B cell (primary cell): ENCODE measurements at regions not wholly inside any gene's neighbourhood (a gene's known extent, or its start where the extent isn't known, plus 50 kb on each side); places are given as distances from the start of the nearest gene placed in this dataset.

Experiments used
- ATAC-seq: fragments of 200-7000 bp; cut with Tn5 transposase; one replicate; pipeline ENCODE4 v1.10.0; 2021; ENCODE audit warnings: low read depth, mild to moderate bottlenecking, moderate number of reproducible peaks, moderate library complexity
- CTCF ChIA-PET: fragments of 350-600 bp; sonication (Branson Sonifier 250); formaldehyde crosslinking; loops from one replicate; lab custom pipeline; 2021; ENCODE audit warnings: antibody characterized with exemption, inconsistent platforms; lab: Charles Lee
- POLR2A ChIA-PET: fragments of 350-600 bp; sonication (Branson Sonifier 250); formaldehyde crosslinking; loops from one replicate; lab custom pipeline; 2021; ENCODE audit warnings: antibody characterized with exemption; lab: Charles Lee
- DNase-seq: peaks from one replicate; pipeline ENCODE4 v3.0.0; 2013
- H2AFZ ChIP-seq: 2 replicates; pipeline ENCODE4 v1.6.1; 2012; ENCODE audit warnings: mild to moderate bottlenecking, low read depth, low read length; ENCODE audit not compliant: insufficient read depth, poor library complexity, severe bottlenecking
- H3K27ac ChIP-seq, 2 donors: 1 replicate in 1 of 2; 2 replicates in 1 of 2; pipeline ENCODE4 v1.5.1; 2012 to 2013; ENCODE audit warnings: low read length in 2 of 2, mild to moderate bottlenecking in 2 of 2, moderate library complexity in 1 of 2
- H3K27me3 ChIP-seq, 4 experiments: fragments of 200-600 bp in 1 of 4; sonication (generic) in 1 of 4; replicated peaks in 1 of 4; 1 replicate in 2 of 4; 2 replicates in 2 of 4; pipeline versions ENCODE4 v1.6.1 to v1.7.0; 2013 to 2016; ENCODE audit warnings: low read length in 3 of 4, mild to moderate bottlenecking in 2 of 4, mixed read lengths in 1 of 4, moderate library complexity in 1 of 4; ENCODE audit not compliant: insufficient read depth in 4 of 4, control insufficient read depth in 3 of 4; ENCODE audit errors: control extremely low read depth in 1 of 4
- H3K36me3 ChIP-seq, 2 experiments: replicated peaks in 1 of 2; 1 replicate in 1 of 2; 2 replicates in 1 of 2; pipeline versions ENCODE4 v1.6.1 to v1.7.1; 2013; ENCODE audit warnings: low read length in 1 of 2; ENCODE audit not compliant: insufficient read depth in 2 of 2, control insufficient read depth in 1 of 2; ENCODE audit errors: control extremely low read depth in 1 of 2, extremely low read depth in 1 of 2
- H3K4me1 ChIP-seq, 2 donors: fragments of 200-600 bp in 1 of 2; sonication (generic) in 1 of 2; 1 replicate in 1 of 2; 2 replicates in 1 of 2; pipeline versions ENCODE4 v1.5.1 to v1.6.1; 2013 to 2017; ENCODE audit warnings: low read length in 2 of 2; ENCODE audit not compliant: control insufficient read depth in 2 of 2, insufficient read depth in 2 of 2
- H3K4me2 ChIP-seq: replicated peaks from 2 replicates; pipeline ENCODE3; 2012; ENCODE audit warnings: mild to moderate bottlenecking, low read depth, low read length; ENCODE audit not compliant: poor library complexity, severe bottlenecking
- H3K4me3 ChIP-seq, 5 experiments: fragments of 200-600 bp in 1 of 5; sonication (generic) in 1 of 5; 1 replicate in 3 of 5; 2 replicates in 2 of 5; pipeline versions ENCODE4 v1.5.1 to v1.7.0; 2011 to 2016; ENCODE audit warnings: low read length in 4 of 5, mild to moderate bottlenecking in 4 of 5, low read depth in 2 of 5, control low read depth in 1 of 5, moderate library complexity in 1 of 5; ENCODE audit not compliant: insufficient read depth in 1 of 5; ENCODE audit errors: control extremely low read depth in 1 of 5, extremely low read depth in 1 of 5
- H3K79me2 ChIP-seq: fragments of 200-600 bp; sonication (generic); one replicate; pipeline ENCODE4 v1.6.0; 2016; ENCODE audit warnings: low read length; ENCODE audit not compliant: control insufficient read depth, insufficient read depth
- H3K9ac ChIP-seq: fragments of 200-600 bp; sonication (generic); 2 replicates; pipeline ENCODE4 v1.6.1; 2017; ENCODE audit warnings: mild to moderate bottlenecking, low read length, moderate library complexity
- H3K9me3 ChIP-seq, 3 donors: one replicate each; pipeline versions ENCODE4 v1.6.1 to v1.7.1; 2013; ENCODE audit warnings: low read length in 2 of 3; ENCODE audit not compliant: control insufficient read depth in 2 of 3, insufficient read depth in 1 of 3; ENCODE audit errors: control extremely low read depth in 1 of 3
- H4K20me1 ChIP-seq: 2 replicates; pipeline ENCODE4 v1.6.0; 2012; ENCODE audit warnings: mild to moderate bottlenecking, low read length; ENCODE audit not compliant: insufficient read depth, control insufficient read depth, poor library complexity, severe bottlenecking
- H3K27ac Mint-ChIP-seq: one replicate; pipeline ENCODE4 v1.8.0; 2021; ENCODE audit warnings: mixed read lengths
- H3K27me3 Mint-ChIP-seq: one replicate; pipeline ENCODE4 v1.8.0; 2021; ENCODE audit warnings: mixed read lengths
- H3K4me1 Mint-ChIP-seq: one replicate; pipeline ENCODE4 v1.8.0; 2021; ENCODE audit warnings: mixed read lengths
- H3K4me3 Mint-ChIP-seq: one replicate; pipeline ENCODE4 v1.8.0; 2021; ENCODE audit warnings: mixed read lengths
- H3K9me3 Mint-ChIP-seq: one replicate; pipeline ENCODE4 v1.8.0; 2022; ENCODE audit warnings: mixed read lengths; ENCODE audit not compliant: insufficient read depth
- CTCF ChIP-seq: fragments of 200-600 bp; IDR thresholded peaks from one replicate; pipeline ENCODE4 v1.8.0; 2022; ENCODE audit warnings: antibody characterized with exemption, mild to moderate bottlenecking
- EZH2 ChIP-seq: IDR thresholded peaks from 2 replicates; pipeline ENCODE4 v1.6.1; 2012; ENCODE audit warnings: borderline replicate concordance, low read depth, mild to moderate bottlenecking, moderate library complexity, low read length; ENCODE audit not compliant: insufficient read depth, poor library complexity, severe bottlenecking
- WGBS: methylation state at CpG from one replicate; pipeline ENCODE4 v1.1.5; 2013; ENCODE audit warnings: missing lambda C conversion rate; ENCODE audit not compliant: insufficient coverage; 5-methylcytosine and 5-hydroxymethylcytosine counted together
- intact Hi-C: fragments of 100-400 bp; cut with micrococcal nuclease; formaldehyde crosslinking; loops from one replicate; pipeline ENCODE4 v1.10.0; 2022

- TF ChIP-seq CTCF = no peak
- no peak for TF ChIP-seq EZH2
- Histone ChIP-seq H3K27ac (no peak overlapping the region), H3K27me3 (no peaks in the 10 kb centered on the region), H3K36me3 (no peaks in the 10 kb centered on the region), H3K79me2 (no peaks in the 10 kb centered on the region), H3K4me1 (no peaks in the 10 kb centered on the region), H3K4me3 (no peak overlapping the region), H3K9ac (no peak overlapping the region), H3K4me2 (no peak overlapping the region), H4K20me1 (no peaks in the 10 kb centered on the region), H3K9me3 (peaks cover 0 to 8% (median 8%) of the 10 kb centered on the region in 3 donors), H2AFZ (no peak overlapping the region)
- intact Hi-C loops = no loop called here
- DNase-seq (no peak), ATAC-seq (no peak)
- Mint-ChIP-seq H3K9me3 (peaks cover 10% of the 10 kb centered on the region), H3K4me1 (no peaks in the 10 kb centered on the region), H3K27ac (no peak overlapping the region), H3K4me3 (no peak overlapping the region), H3K27me3 (peaks cover 6% of the 10 kb centered on the region)
- no CpG with 5 or more reads among the region's 5 CpGs for WGBS
- ChIA-PET POLR2A (no interaction called here), CTCF (no interaction called here)
Measured at GRCh38 chr2:138170485-138170884, 206.2 kb downstream of the HNMT start.

- DNase-seq (no peak), ATAC-seq (no peak)
- Histone ChIP-seq H3K27me3 (no peaks in the 10 kb centered on the region), H2AFZ (no peak overlapping the region), H3K4me2 (no peak overlapping the region), H3K36me3 (no peaks in the 10 kb centered on the region), H3K27ac (no peak overlapping the region), H3K9ac (no peak overlapping the region), H3K4me3 (no peak overlapping the region), H4K20me1 (no peaks in the 10 kb centered on the region), H3K9me3 (peaks cover 0 to 5% (median 1%) of the 10 kb centered on the region in 3 donors), H3K79me2 (no peaks in the 10 kb centered on the region), H3K4me1 (no peaks in the 10 kb centered on the region)
- Mint-ChIP-seq H3K27me3 (peaks cover 6% of the 10 kb centered on the region), H3K9me3 (peaks cover 10% of the 10 kb centered on the region), H3K4me3 (no peak overlapping the region), H3K4me1 (no peaks in the 10 kb centered on the region), H3K27ac (no peak overlapping the region)
- intact Hi-C loops = no loop called here
- WGBS = no CpG with 5 or more reads among the region's 3 CpGs
- TF ChIP-seq CTCF (no peak), EZH2 (no peak)
- POLR2A ChIA-PET = no interaction called here
- CTCF ChIA-PET = no interaction called here
Measured at GRCh38 chr2:138171244-138171643, 207.0 kb downstream of the HNMT start.
